NB4 (cell line): ENCODE measurements at regions not wholly inside any gene's neighbourhood (a gene's known extent, or its start where the extent isn't known, plus 50 kb on each side); places are given as distances from the start of the nearest gene placed in this dataset.

Experiments used
- CTCF ChIP-seq: IDR thresholded peaks from one replicate; pipeline ENCODE4 v1.5.1; 2012; ENCODE audit warnings: low read depth, low read length
- TF ChIP-seq, protein P1 (sequence below): IDR thresholded peaks from 2 replicates; pipeline ENCODE4 v1.6.1; 2011; ENCODE audit warnings: low read depth, low read length

DNA sequence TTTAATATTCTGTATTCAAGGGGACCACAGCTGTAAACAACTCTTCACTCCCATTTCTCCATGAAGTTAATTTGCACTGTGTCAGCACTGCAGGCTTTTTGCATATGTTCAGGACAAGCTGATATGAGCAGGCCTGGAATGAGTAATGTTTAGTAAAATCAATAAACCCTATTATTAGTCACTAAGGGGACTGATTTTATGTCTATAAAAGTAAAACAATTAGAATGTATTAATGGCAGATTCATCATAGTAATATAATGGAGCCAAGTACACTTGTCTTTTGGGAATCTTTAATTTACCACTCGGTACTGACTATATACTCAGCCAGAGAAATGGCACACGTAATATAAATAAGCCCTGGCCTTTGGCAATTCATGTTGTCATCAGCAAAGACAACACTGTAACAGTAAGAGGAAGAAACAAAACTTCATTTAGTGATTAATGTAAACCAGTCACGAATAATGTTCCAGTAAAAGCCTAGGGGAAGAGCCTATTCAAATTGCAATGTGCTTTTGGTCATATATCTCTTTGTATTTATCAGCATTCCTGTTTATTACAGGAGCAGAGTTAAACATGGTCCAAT, 111.6 kb downstream of the ZNF608 start:
- TF ChIP-seq CTCF = no peak
- TF ChIP-seq, protein P1, sequence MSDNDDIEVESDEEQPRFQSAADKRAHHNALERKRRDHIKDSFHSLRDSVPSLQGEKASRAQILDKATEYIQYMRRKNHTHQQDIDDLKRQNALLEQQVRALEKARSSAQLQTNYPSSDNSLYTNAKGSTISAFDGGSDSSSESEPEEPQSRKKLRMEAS = no peak
